ENCODE measurements at regions not wholly inside any gene's neighbourhood (a gene's known extent, or its start where the extent isn't known, plus 50 kb on each side); places are given as distances from the start of the nearest gene placed in this dataset.
"Not testable (repeated sequence)": the region's sequence is repeated elsewhere in the genome, so short reads cannot be mapped to it uniquely, and the experiment has no call there.

GRCh38 chr2:138293549-138293948 lies 208.0 kb upstream of the SPOPL start:
- H3K27ac ChIP-seq, result no peak overlapping the region
- H3K9me3 ChIP-seq (ENCODE audit: low read depth, low read length), result no peaks in the 10 kb centered on the region
- no peak overlapping the region for H3K9ac ChIP-seq (ENCODE audit: insufficient read length)
- no peak overlapping the region for H3K4me3 ChIP-seq
- no peak for DNase-seq (ENCODE audit: low read depth, low spot score)
- TF ChIP-seq EZH2 (IDR thresholded peaks at IDR 0.05), result no peak
- H3K36me3 ChIP-seq (ENCODE audit: insufficient read depth, low read length), result no peaks in the 10 kb centered on the region

DNA sequence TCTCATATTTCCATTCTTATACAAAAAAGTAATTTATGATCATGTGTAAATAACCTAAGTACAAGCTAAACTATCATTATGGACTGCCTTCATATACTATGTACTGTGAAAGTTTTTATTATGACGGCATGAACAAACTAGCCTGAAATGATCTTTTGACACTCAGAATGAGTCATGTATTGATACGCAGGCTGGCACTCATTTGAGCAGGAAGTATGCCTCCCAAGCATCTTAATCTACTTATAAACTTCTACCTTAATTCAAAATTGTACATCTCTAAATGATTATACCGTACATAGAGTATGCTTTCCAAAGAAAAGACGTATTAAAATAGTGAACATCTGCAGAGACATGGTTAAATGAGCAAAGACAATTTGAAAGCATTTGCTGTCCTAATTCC lies 207.1 kb upstream of the SPOPL start:
- H3K27ac ChIP-seq, result no peak overlapping the region
- H3K9me3 ChIP-seq (ENCODE audit: low read depth, low read length), result no peaks in the 10 kb centered on the region
- H3K4me3 ChIP-seq, result no peak overlapping the region
- H3K36me3 ChIP-seq (ENCODE audit: insufficient read depth, low read length), result no peaks in the 10 kb centered on the region
- TF ChIP-seq POLR2AphosphoS5 (IDR thresholded peaks at IDR 0.05; ENCODE audit: borderline replicate concordance, low read depth, low read length) (no peak), EZH2 (IDR thresholded peaks at IDR 0.05) (no peak), FOXP2 (optimal IDR thresholded peaks at IDR 0.05; ENCODE audit: control extremely low read depth, extremely low read length, insufficient read depth) (no peak)
- DNase-seq (ENCODE audit: low read depth, low spot score), result no peak
- no peak overlapping the region for H3K9ac ChIP-seq (ENCODE audit: insufficient read length)

DNA sequence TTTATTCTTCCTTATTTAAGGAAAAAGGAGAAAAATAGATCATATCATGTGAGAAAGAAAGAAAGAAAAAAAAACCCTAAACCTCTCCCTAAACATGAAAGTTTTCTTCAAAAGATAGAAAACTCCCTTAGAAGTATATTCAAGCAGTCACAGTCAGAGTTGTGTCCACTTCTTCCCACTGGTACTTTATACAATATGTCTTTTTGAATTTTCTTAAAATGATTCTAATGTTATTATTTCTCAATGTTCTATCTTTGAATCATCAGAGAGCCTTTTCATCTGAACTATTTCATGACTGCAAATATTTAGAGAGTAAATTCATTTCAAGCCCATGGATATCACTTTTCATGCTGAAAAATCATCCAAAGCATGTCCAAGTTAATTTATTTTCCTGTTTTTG lies 205.2 kb upstream of the SPOPL start:
- Histone ChIP-seq H3K36me3 (ENCODE audit: insufficient read depth, low read length) (no peaks in the 10 kb centered on the region), H3K27ac (no peak overlapping the region), H3K9ac (ENCODE audit: insufficient read length) (no peak overlapping the region), H3K4me3 (no peak overlapping the region), H3K9me3 (ENCODE audit: low read depth, low read length) (no peaks in the 10 kb centered on the region)
- TF ChIP-seq EZH2 (IDR thresholded peaks at IDR 0.05), result no peak
- no peak for TF ChIP-seq FOXP2 (optimal IDR thresholded peaks at IDR 0.05; ENCODE audit: control extremely low read depth, extremely low read length, insufficient read depth)
- TF ChIP-seq POLR2AphosphoS5 (IDR thresholded peaks at IDR 0.05; ENCODE audit: borderline replicate concordance, low read depth, low read length), result no peak
- no peak for DNase-seq (ENCODE audit: low read depth, low spot score)

DNA sequence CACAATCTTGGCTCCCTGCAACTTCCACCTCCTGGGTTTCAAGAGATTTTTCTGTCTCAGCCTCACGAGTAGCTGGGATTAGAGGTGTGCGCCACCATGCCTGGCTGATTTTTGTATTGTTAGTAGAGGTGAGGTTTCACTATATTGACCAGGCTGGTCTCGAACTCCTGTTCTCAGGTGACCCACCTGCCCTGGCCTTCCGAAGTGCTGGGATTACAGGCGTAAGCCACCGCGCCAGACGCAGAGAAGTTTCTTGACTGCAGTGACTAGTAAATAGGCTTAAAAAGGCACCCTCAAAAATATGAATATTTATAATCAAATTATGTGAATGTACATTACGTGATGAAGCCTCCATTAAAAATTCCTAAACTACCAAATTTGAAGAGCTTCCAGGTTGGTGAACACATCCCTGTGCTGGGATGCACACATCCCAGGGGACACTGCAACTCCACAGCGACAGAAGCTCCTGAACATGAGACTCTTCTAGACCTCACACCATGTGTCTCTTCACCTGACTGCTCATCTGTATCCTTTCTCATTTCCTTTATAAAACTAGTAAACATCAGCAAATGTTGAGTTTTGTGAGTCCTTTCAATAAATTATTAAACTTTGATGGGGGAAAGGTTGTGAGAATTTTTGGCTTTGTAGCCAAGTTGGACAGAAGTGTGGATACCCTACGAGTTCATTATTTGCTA lies 203.3 kb upstream of the SPOPL start:
- Histone ChIP-seq H3K4me3 (no peak overlapping the region), H3K9ac (ENCODE audit: insufficient read length) (no peak overlapping the region), H3K9me3 (ENCODE audit: low read depth, low read length) (no peaks in the 10 kb centered on the region), H3K36me3 (ENCODE audit: insufficient read depth, low read length) (no peaks in the 10 kb centered on the region), H3K27ac (no peak overlapping the region)
- DNase-seq (ENCODE audit: low read depth, low spot score), result no peak
- TF ChIP-seq POLR2AphosphoS5 (IDR thresholded peaks at IDR 0.05; ENCODE audit: borderline replicate concordance, low read depth, low read length) (no peak), FOXP2 (optimal IDR thresholded peaks at IDR 0.05; ENCODE audit: control extremely low read depth, extremely low read length, insufficient read depth) (no peak), EZH2 (IDR thresholded peaks at IDR 0.05) (no peak)

- no peak overlapping the region for H3K9ac ChIP-seq (ENCODE audit: insufficient read length)
- H3K9me3 ChIP-seq (ENCODE audit: low read depth, low read length), result no peaks in the 10 kb centered on the region
- no peak overlapping the region for H3K27ac ChIP-seq
- no peak overlapping the region for H3K4me3 ChIP-seq
- TF ChIP-seq EZH2 (IDR thresholded peaks at IDR 0.05) (no peak), POLR2AphosphoS5 (IDR thresholded peaks at IDR 0.05; ENCODE audit: borderline replicate concordance, low read depth, low read length) (no peak), FOXP2 (optimal IDR thresholded peaks at IDR 0.05; ENCODE audit: control extremely low read depth, extremely low read length, insufficient read depth) (no peak)
- DNase-seq (ENCODE audit: low read depth, low spot score), result no peak
- H3K36me3 ChIP-seq (ENCODE audit: insufficient read depth, low read length), result no peaks in the 10 kb centered on the region
Observed at GRCh38 chr2:138298900-138299299, 202.7 kb upstream of the SPOPL start.

- H3K9me3 ChIP-seq (ENCODE audit: low read depth, low read length), result no peaks in the 10 kb centered on the region
- no peak for TF ChIP-seq FOXP2 (optimal IDR thresholded peaks at IDR 0.05; ENCODE audit: control extremely low read depth, extremely low read length, insufficient read depth)
- no peak for TF ChIP-seq EZH2 (IDR thresholded peaks at IDR 0.05)
- no peak for TF ChIP-seq POLR2AphosphoS5 (IDR thresholded peaks at IDR 0.05; ENCODE audit: borderline replicate concordance, low read depth, low read length)
- DNase-seq (ENCODE audit: low read depth, low spot score), result no peak
- H3K36me3 ChIP-seq (ENCODE audit: insufficient read depth, low read length), result no peaks in the 10 kb centered on the region
- no peak overlapping the region for H3K27ac ChIP-seq
- no peak overlapping the region for H3K4me3 ChIP-seq
- no peak overlapping the region for H3K9ac ChIP-seq (ENCODE audit: insufficient read length)
Observed at GRCh38 chr2:138306626-138307025, 194.9 kb upstream of the SPOPL start.

DNA sequence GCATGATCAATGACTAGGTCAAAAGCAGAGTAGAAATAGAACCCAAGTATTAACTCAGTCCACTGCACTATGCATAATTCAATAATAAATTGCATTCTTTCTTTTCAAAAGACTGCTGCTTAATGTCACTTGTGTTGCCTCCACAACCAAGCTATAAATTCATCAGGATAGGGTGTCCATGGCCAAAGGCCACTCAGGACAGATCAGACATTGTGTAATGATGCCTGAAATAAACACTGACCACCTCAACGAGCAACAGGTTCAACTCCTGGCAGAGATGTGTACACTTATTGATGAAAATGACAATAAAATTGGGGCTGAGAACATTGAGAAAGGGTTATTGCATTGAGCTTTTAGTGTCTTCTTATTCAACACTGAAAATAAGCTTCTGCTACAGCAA lies 194.5 kb upstream of the SPOPL start:
- H3K9me3 ChIP-seq (ENCODE audit: low read depth, low read length), result no peaks in the 10 kb centered on the region
- TF ChIP-seq EZH2 (IDR thresholded peaks at IDR 0.05) (no peak), FOXP2 (optimal IDR thresholded peaks at IDR 0.05; ENCODE audit: control extremely low read depth, extremely low read length, insufficient read depth) (no peak), POLR2AphosphoS5 (IDR thresholded peaks at IDR 0.05; ENCODE audit: borderline replicate concordance, low read depth, low read length) (no peak)
- H3K9ac ChIP-seq (ENCODE audit: insufficient read length), result no peak overlapping the region
- H3K27ac ChIP-seq, result no peak overlapping the region
- no peak for DNase-seq (ENCODE audit: low read depth, low spot score)
- no peaks in the 10 kb centered on the region for H3K36me3 ChIP-seq (ENCODE audit: insufficient read depth, low read length)
- H3K4me3 ChIP-seq, result no peak overlapping the region

- H3K9me3 ChIP-seq (ENCODE audit: low read depth, low read length), result no peaks in the 10 kb centered on the region
- H3K36me3 ChIP-seq (ENCODE audit: insufficient read depth, low read length), result no peaks in the 10 kb centered on the region
- H3K27ac ChIP-seq, result no peak overlapping the region
- H3K9ac ChIP-seq (ENCODE audit: insufficient read length), result no peak overlapping the region
- no peak overlapping the region for H3K4me3 ChIP-seq
- TF ChIP-seq FOXP2 (optimal IDR thresholded peaks at IDR 0.05; ENCODE audit: control extremely low read depth, extremely low read length, insufficient read depth) (no peak), POLR2AphosphoS5 (IDR thresholded peaks at IDR 0.05; ENCODE audit: borderline replicate concordance, low read depth, low read length) (no peak), EZH2 (IDR thresholded peaks at IDR 0.05) (no peak)
- no peak for DNase-seq (ENCODE audit: low read depth, low spot score)
Observed at GRCh38 chr2:138309760-138310159, 191.8 kb upstream of the SPOPL start.

DNA sequence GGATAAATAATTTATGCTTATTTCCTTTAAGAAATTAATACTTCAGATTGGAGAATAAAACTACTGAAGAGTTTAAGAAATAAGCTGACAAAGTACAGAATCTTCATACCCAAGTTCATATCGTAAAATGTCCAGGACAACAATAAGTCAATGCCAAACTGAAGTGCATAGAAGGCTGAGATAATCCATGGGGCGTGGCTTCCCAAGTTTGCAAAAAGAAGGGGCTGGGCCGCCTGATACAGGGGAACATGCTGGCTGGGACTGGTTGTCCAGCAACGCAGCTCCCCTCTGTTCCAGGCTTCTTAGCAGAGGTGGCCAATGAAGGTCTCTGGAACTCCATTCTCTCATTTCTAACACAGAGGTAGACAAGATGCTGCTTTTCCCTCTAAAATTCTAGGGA lies 189.5 kb upstream of the SPOPL start:
- no peaks in the 10 kb centered on the region for H3K36me3 ChIP-seq (ENCODE audit: insufficient read depth, low read length)
- H3K9ac ChIP-seq (ENCODE audit: insufficient read length), result no peak overlapping the region
- DNase-seq (ENCODE audit: low read depth, low spot score), result no peak
- no peak overlapping the region for H3K4me3 ChIP-seq
- H3K9me3 ChIP-seq (ENCODE audit: low read depth, low read length), result no peaks in the 10 kb centered on the region
- TF ChIP-seq FOXP2 (optimal IDR thresholded peaks at IDR 0.05; ENCODE audit: control extremely low read depth, extremely low read length, insufficient read depth) (no peak), POLR2AphosphoS5 (IDR thresholded peaks at IDR 0.05; ENCODE audit: borderline replicate concordance, low read depth, low read length) (no peak), EZH2 (IDR thresholded peaks at IDR 0.05) (no peak)
- H3K27ac ChIP-seq, result no peak overlapping the region

DNA sequence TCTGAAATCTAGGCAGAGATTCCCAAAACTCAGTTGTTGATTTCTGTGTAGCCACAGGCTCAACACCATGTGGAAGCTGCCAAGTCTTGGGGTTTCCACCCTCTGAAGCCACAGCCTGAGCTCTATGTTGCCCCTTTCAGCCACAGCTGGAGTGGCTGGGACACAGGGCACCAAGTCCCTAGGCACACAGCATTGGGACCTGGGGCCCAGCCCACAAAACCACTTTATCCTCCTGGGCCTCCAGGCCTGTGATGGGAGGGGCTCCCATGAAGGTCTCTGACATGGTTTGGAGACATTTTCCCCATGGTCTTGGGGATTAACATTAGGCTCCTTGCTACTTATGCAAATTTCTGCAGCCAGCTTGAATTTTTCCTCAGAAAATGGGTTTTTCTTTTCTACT lies 186.0 kb upstream of the SPOPL start:
- H3K36me3 ChIP-seq (ENCODE audit: insufficient read depth, low read length); H3K9me3 ChIP-seq (ENCODE audit: low read depth, low read length); DNase-seq (ENCODE audit: low read depth, low spot score); H3K9ac ChIP-seq (ENCODE audit: insufficient read length); H3K27ac ChIP-seq; H3K4me3 ChIP-seq: not testable (repeated sequence)

Measured in SK-N-MC (cell line).